Lower leg skin (tissue), 3 donors: ENCODE measurements at regions not wholly inside any gene's neighbourhood (a gene's known extent, or its start where the extent isn't known, plus 50 kb on each side); places are given as distances from the start of the nearest gene placed in this dataset.

Experiments used
- POLR2A ChIP-seq, 2 donors: fragments of 450-650 bp; IDR thresholded peaks; one replicate each; pipeline ENCODE4 v1.6.1; 2016 to 2017; ENCODE audit warnings: antibody characterized with exemption in 2 of 2, mild to moderate bottlenecking in 1 of 2, moderate library complexity in 1 of 2
- TF ChIP-seq, protein P1 (sequence below), 3 donors: fragments of 450-650 bp; IDR thresholded peaks; one replicate each; pipeline ENCODE4 v1.5.1; 2016; ENCODE audit warnings: antibody characterized with exemption in 3 of 3, mild to moderate bottlenecking in 3 of 3, moderate library complexity in 2 of 3

DNA sequence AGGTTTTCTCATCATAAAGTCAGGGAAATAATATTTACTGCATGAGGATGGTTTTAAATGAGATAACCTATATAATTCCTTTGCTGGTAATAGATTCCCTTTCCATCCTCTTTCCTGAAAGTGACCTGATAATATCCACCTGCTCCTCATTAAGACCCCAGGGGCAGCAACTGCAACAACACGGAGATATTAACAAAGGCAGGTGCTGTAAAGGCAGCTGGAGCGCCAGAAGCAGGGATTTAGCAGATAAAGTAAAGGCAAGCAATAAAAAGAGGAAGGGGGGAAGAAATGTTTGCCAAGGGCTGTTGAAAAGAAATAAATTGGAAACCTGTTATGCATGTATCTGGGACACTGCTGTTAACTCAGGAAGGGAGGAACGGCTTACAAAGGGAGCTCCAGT lies 472.6 kb upstream of the KLHL29 start:
- TF ChIP-seq, protein P1, sequence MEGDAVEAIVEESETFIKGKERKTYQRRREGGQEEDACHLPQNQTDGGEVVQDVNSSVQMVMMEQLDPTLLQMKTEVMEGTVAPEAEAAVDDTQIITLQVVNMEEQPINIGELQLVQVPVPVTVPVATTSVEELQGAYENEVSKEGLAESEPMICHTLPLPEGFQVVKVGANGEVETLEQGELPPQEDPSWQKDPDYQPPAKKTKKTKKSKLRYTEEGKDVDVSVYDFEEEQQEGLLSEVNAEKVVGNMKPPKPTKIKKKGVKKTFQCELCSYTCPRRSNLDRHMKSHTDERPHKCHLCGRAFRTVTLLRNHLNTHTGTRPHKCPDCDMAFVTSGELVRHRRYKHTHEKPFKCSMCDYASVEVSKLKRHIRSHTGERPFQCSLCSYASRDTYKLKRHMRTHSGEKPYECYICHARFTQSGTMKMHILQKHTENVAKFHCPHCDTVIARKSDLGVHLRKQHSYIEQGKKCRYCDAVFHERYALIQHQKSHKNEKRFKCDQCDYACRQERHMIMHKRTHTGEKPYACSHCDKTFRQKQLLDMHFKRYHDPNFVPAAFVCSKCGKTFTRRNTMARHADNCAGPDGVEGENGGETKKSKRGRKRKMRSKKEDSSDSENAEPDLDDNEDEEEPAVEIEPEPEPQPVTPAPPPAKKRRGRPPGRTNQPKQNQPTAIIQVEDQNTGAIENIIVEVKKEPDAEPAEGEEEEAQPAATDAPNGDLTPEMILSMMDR (IDR thresholded peaks at IDR 0.05) = no peak
- TF ChIP-seq POLR2A (IDR thresholded peaks at IDR 0.05) = no peak
